ENCODE measurements at regions not wholly inside any gene's neighbourhood (a gene's known extent, or its start where the extent isn't known, plus 50 kb on each side); places are given as distances from the start of the nearest gene placed in this dataset.

DNA sequence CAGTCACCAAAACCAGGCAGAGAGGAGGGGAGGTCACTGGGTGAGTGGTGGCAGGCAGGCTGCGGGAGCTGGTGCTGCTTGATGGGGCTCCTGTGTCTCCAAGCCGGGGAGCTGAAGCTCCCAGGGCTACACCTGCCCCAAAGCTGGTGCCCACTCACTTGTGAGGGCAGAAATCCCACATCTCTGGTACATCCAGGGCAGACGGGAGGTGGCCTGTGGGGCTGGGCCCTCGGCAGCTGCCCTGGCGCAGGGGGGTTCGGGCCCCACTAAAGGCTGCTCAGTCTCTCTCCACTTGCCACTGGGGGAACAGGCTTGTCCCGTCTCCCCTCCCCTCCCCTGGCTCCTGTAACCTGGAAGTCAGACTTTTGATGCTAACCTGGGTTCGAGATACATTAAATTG, 55.6 kb upstream of the PPARA start:
- Mint-ChIP-seq H3K27me3 (no peaks in the 10 kb centered on the region), H3K4me3 (no peak overlapping the region), H3K36me3 (ENCODE audit: low read depth) (no peaks in the 10 kb centered on the region), H3K27ac (no peak overlapping the region), H3K4me1 (ENCODE audit: low read depth) (no peaks in the 10 kb centered on the region), H3K9me3 (no peaks in the 10 kb centered on the region)
- DNase-seq (no peak), ATAC-seq (no peak)
- TF ChIP-seq, protein P1, sequence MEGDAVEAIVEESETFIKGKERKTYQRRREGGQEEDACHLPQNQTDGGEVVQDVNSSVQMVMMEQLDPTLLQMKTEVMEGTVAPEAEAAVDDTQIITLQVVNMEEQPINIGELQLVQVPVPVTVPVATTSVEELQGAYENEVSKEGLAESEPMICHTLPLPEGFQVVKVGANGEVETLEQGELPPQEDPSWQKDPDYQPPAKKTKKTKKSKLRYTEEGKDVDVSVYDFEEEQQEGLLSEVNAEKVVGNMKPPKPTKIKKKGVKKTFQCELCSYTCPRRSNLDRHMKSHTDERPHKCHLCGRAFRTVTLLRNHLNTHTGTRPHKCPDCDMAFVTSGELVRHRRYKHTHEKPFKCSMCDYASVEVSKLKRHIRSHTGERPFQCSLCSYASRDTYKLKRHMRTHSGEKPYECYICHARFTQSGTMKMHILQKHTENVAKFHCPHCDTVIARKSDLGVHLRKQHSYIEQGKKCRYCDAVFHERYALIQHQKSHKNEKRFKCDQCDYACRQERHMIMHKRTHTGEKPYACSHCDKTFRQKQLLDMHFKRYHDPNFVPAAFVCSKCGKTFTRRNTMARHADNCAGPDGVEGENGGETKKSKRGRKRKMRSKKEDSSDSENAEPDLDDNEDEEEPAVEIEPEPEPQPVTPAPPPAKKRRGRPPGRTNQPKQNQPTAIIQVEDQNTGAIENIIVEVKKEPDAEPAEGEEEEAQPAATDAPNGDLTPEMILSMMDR (IDR thresholded peaks at IDR 0.05): no peak
- CTCF ChIA-PET: interaction anchor here (1.6 kb wide), 1 partner anchor 89 kb away, joined by 4 read pairs; no protein-coding TSS in a partner anchor
- POLR2A ChIA-PET: no interaction called here
- intact Hi-C loops (cut with micrococcal nuclease): no loop called here

DNA sequence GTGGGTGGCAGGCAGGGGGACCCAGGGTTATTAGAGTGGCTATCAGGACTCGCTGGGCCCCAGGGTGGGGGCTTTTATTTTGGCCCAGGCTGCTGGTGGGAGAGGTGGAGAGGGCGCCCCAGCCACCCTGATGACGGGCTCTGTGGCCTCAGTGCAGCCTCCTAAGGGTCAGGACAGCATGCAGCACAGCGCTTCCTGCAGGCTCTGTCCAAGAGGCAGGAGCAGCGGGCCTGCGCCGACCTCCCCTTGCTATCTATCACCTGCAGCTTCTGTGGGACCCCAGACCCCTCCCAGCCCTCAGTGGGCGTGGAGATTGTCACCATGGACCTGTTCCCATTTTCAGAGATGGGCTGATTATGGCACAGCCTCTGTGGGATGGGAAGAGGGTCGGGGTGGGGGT, 54.3 kb upstream of the PPARA start:
- no peak overlapping the region for H3K27ac Mint-ChIP-seq
- ChIA-PET POLR2A (no interaction called here), CTCF (interaction anchor here (1.1 kb wide), 1 partner anchor 21 kb away, joined by 3 read pairs; no protein-coding TSS in a partner anchor)
- no peaks in the 10 kb centered on the region for H3K27me3 Mint-ChIP-seq
- no peaks in the 10 kb centered on the region for H3K36me3 Mint-ChIP-seq (ENCODE audit: low read depth)
- DNase-seq: no peak
- H3K9me3 Mint-ChIP-seq: no peaks in the 10 kb centered on the region
- no peaks in the 10 kb centered on the region for H3K4me1 Mint-ChIP-seq (ENCODE audit: low read depth)
- intact Hi-C loops (cut with micrococcal nuclease): no loop called here
- H3K4me3 Mint-ChIP-seq: no peak overlapping the region
- no peak for ATAC-seq
- TF ChIP-seq, protein P1 (IDR thresholded peaks at IDR 0.05): no peak

DNA sequence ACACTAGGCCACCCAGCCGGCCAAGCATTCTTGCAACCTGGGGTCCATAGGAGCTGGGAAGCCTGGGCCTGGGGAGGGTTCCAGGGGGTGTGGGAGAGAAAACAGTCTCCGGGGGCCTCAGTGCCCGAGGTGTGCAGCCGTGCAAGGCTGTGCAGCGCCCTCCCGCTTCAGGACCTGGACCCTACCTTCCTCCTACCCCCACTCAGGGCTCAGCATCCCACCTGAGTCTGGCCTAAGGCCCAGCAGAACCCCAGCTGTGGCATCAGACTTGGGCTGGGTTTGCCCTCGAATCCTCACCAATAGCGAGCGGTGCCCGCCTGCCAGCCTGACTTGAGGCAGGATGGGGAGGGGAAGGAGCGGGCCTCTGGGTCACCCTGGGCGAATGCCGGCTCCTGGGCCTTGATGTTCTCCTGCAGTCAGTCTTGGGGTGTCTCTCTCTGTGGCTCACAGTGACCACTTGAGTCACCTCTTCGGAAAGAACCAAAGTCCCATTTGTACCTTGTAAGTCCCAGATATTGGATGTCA, 53.6 kb upstream of the PPARA start:
- Mint-ChIP-seq H3K36me3 (ENCODE audit: low read depth) (no peaks in the 10 kb centered on the region), H3K27me3 (no peaks in the 10 kb centered on the region), H3K9me3 (no peaks in the 10 kb centered on the region), H3K27ac (no peak overlapping the region), H3K4me1 (ENCODE audit: low read depth) (no peaks in the 10 kb centered on the region), H3K4me3 (no peak overlapping the region)
- POLR2A ChIA-PET: no interaction called here
- intact Hi-C loops (cut with micrococcal nuclease): no loop called here
- TF ChIP-seq, protein P1 (IDR thresholded peaks at IDR 0.05): no peak
- CTCF ChIA-PET: interaction anchor here (1.1 kb wide), 1 partner anchor 20 kb away, joined by 3 read pairs; no protein-coding TSS in a partner anchor
- ATAC-seq (no peak), DNase-seq (no peak)

DNA sequence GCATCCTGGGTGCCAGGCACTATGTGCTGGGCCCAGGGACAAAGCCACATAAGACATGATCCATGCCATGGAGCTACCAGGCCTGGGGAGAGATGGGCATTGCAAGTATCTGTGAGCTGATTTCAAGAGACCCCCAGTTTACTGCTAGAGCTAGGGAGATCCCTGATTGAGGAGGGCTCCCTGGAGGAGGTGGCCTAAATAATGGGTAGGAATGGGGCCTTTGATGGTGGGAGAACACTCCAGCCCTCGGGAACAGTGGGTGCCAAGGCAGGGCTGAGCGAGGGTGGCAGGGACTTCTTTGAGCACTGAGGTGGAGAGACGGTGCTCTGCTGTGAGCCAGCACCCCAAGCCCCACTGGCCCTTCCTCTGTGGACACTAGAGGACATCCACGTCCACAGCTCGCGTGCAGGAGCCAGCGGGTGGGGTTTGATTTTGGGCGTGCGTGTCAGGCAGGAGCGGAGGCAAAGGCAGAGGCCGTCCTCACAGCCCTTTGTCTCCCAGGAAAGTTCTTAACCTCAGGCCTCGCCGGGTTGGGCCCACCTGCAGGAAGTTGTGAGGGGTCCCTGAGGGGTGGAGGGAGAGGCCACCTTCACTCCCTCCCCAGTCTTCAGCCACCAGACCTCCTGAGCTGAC, 52.9 kb upstream of the PPARA start:
- TF ChIP-seq, protein P1 (IDR thresholded peaks at IDR 0.05): no peak
- POLR2A ChIA-PET: no interaction called here
- Mint-ChIP-seq H3K4me1 (ENCODE audit: low read depth) (no peaks in the 10 kb centered on the region), H3K9me3 (no peaks in the 10 kb centered on the region), H3K36me3 (ENCODE audit: low read depth) (no peaks in the 10 kb centered on the region), H3K27ac (no peak overlapping the region), H3K4me3 (no peak overlapping the region), H3K27me3 (no peaks in the 10 kb centered on the region)
- ATAC-seq (no peak), DNase-seq (no peak)
- intact Hi-C loops (cut with micrococcal nuclease): no loop called here
- CTCF ChIA-PET: no interaction called here
